ENCODE measurements at regions not wholly inside any gene's neighbourhood (a gene's known extent, or its start where the extent isn't known, plus 50 kb on each side); places are given as distances from the start of the nearest gene placed in this dataset.
"Not testable (repeated sequence)": the region's sequence is repeated elsewhere in the genome, so short reads cannot be mapped to it uniquely, and the experiment has no call there.

- no peak for TF ChIP-seq CTCF (IDR thresholded peaks at IDR 0.05; ENCODE audit: insufficient read depth, low read depth, low read length, missing control alignments)
- DNase-seq (ENCODE audit: low read depth) = no peak
- H3K4me3 ChIP-seq (ENCODE audit: low read depth, low read length) = no peak overlapping the region
These were observed 672.9 kb upstream of the POM121L12 start for GRCh38 chr7:52362521-52362920.

- DNase-seq (ENCODE audit: low read depth) = no peak
- H3K4me3 ChIP-seq (ENCODE audit: low read depth, low read length) = no peak overlapping the region
- no peak for TF ChIP-seq CTCF (IDR thresholded peaks at IDR 0.05; ENCODE audit: insufficient read depth, low read depth, low read length, missing control alignments)
These were observed 674.9 kb upstream of the POM121L12 start for GRCh38 chr7:52360541-52360940.

- no peak for TF ChIP-seq CTCF (IDR thresholded peaks at IDR 0.05; ENCODE audit: insufficient read depth, low read depth, low read length, missing control alignments)
- no peak for DNase-seq (ENCODE audit: low read depth)
- no peak overlapping the region for H3K4me3 ChIP-seq (ENCODE audit: low read depth, low read length)
These were observed 680.4 kb upstream of the POM121L12 start for GRCh38 chr7:52355053-52355452.

GRCh38 chr7:52352013-52352981, 683.1 kb upstream of the POM121L12 start:
- no peak overlapping the region for H3K4me3 ChIP-seq (ENCODE audit: low read depth, low read length)
- DNase-seq (ENCODE audit: low read depth) = no peak
- TF ChIP-seq CTCF (IDR thresholded peaks at IDR 0.05; ENCODE audit: insufficient read depth, low read depth, low read length, missing control alignments) = no peak

GRCh38 chr7:52344015-52344414, 691.4 kb upstream of the POM121L12 start:
- TF ChIP-seq CTCF (IDR thresholded peaks at IDR 0.05; ENCODE audit: insufficient read depth, low read depth, low read length, missing control alignments) = no peak
- no peak overlapping the region for H3K4me3 ChIP-seq (ENCODE audit: low read depth, low read length)
- no peak for DNase-seq (ENCODE audit: low read depth)

- TF ChIP-seq CTCF (IDR thresholded peaks at IDR 0.05; ENCODE audit: insufficient read depth, low read depth, low read length, missing control alignments) = no peak
- no peak overlapping the region for H3K4me3 ChIP-seq (ENCODE audit: low read depth, low read length)
- no peak for DNase-seq (ENCODE audit: low read depth)
These were observed 695.4 kb upstream of the POM121L12 start for GRCh38 chr7:52340067-52340466.

- H3K4me3 ChIP-seq (ENCODE audit: low read depth, low read length); DNase-seq (ENCODE audit: low read depth): not testable (repeated sequence)
These were observed 707.1 kb upstream of the POM121L12 start for GRCh38 chr7:52328328-52328727.

Data from GM12865 (cell line).